ENCODE measurements at regions not wholly inside any gene's neighbourhood (a gene's known extent, or its start where the extent isn't known, plus 50 kb on each side); places are given as distances from the start of the nearest gene placed in this dataset.

- Histone ChIP-seq H3K79me2 (replicated peaks; ENCODE audit: insufficient read depth) (no peaks in the 10 kb centered on the region), H4K20me1 (replicated peaks; ENCODE audit: insufficient read depth) (no peaks in the 10 kb centered on the region), H3K36me3 (ENCODE audit: insufficient read depth) (no peaks in the 10 kb centered on the region), H3K4me3 (no peak overlapping the region), H3K27me3 (ENCODE audit: insufficient read depth) (no peaks in the 10 kb centered on the region), H3K4me1 (ENCODE audit: insufficient read depth) (no peaks in the 10 kb centered on the region), H3K27ac (ENCODE audit: low read depth) (no peak overlapping the region), H2AFZ (no peak overlapping the region), H3K9me2 (ENCODE audit: insufficient read depth) (no peaks in the 10 kb centered on the region), H3K4me2 (no peak overlapping the region), H3F3A (replicated peaks; ENCODE audit: low read depth) (no peaks in the 10 kb centered on the region)
- TF ChIP-seq REST (IDR thresholded peaks at IDR 0.05; ENCODE audit: unreplicated experiment) (no peak), NANOG (IDR thresholded peaks at IDR 0.05; ENCODE audit: borderline replicate concordance) (no peak), JUNB (IDR thresholded peaks at IDR 0.05; ENCODE audit: unreplicated experiment) (no peak), POLR2AphosphoS5 (IDR thresholded peaks at IDR 0.05; ENCODE audit: low read depth) (no peak), STAT1 (IDR thresholded peaks at IDR 0.05; ENCODE audit: unreplicated experiment) (no peak), CREB1 (CRISPR knock-in tag; IDR thresholded peaks at IDR 0.05; ENCODE audit: low read depth) (no peak), EZH2 (IDR thresholded peaks at IDR 0.05; ENCODE audit: low read depth, unreplicated experiment) (no peak)
- TF ChIP-seq, protein P1, sequence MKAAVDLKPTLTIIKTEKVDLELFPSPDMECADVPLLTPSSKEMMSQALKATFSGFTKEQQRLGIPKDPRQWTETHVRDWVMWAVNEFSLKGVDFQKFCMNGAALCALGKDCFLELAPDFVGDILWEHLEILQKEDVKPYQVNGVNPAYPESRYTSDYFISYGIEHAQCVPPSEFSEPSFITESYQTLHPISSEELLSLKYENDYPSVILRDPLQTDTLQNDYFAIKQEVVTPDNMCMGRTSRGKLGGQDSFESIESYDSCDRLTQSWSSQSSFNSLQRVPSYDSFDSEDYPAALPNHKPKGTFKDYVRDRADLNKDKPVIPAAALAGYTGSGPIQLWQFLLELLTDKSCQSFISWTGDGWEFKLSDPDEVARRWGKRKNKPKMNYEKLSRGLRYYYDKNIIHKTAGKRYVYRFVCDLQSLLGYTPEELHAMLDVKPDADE (IDR thresholded peaks at IDR 0.05): no peak
- no peaks in the 10 kb centered on the region; the same call in 1 of the 3 replicates for H3K9me3 Mint-ChIP-seq
- no peaks in the 10 kb centered on the region; the same call in 2 of the 3 replicates for H3K36me3 Mint-ChIP-seq (ENCODE audit: low read depth)
- DNase-seq (ENCODE audit: low spot score) (no peak), ATAC-seq (no peak)
- no peak overlapping the region for H3K27ac Mint-ChIP-seq
- no peak overlapping the region for H3K4me3 Mint-ChIP-seq
- H3K27me3 Mint-ChIP-seq (ENCODE audit: insufficient read depth, low read depth, poor library complexity): peaks cover 4% of the 10 kb centered on the region
- no peaks in the 10 kb centered on the region for H3K4me1 Mint-ChIP-seq
Observed at GRCh38 chr5:3216386-3216785, 379.2 kb upstream of the IRX1 start.

- H3K4me1 ChIP-seq (ENCODE audit: insufficient read depth): no peaks in the 10 kb centered on the region
- no peak overlapping the region for H3K4me2 ChIP-seq
- Mint-ChIP-seq H3K27ac (no peak overlapping the region), H3K36me3 (ENCODE audit: low read depth) (no peaks in the 10 kb centered on the region), H3K9me3 (no peaks in the 10 kb centered on the region; the same call in 1 of the 3 replicates), H3K4me3 (no peak overlapping the region), H3K27me3 (ENCODE audit: insufficient read depth, low read depth, poor library complexity) (peaks cover 4% of the 10 kb centered on the region), H3K4me1 (no peaks in the 10 kb centered on the region)
- no peaks in the 10 kb centered on the region for H3K27me3 ChIP-seq (ENCODE audit: insufficient read depth)
- no peaks in the 10 kb centered on the region for H4K20me1 ChIP-seq (replicated peaks; ENCODE audit: insufficient read depth)
- no peaks in the 10 kb centered on the region for H3F3A ChIP-seq (replicated peaks; ENCODE audit: low read depth)
- no peaks in the 10 kb centered on the region for H3K36me3 ChIP-seq (ENCODE audit: insufficient read depth)
- DNase-seq (ENCODE audit: low spot score) (no peak), ATAC-seq (no peak)
- no peak overlapping the region for H3K27ac ChIP-seq (ENCODE audit: low read depth)
- no peaks in the 10 kb centered on the region for H3K79me2 ChIP-seq (replicated peaks; ENCODE audit: insufficient read depth)
- H2AFZ ChIP-seq: no peak overlapping the region
- no peaks in the 10 kb centered on the region for H3K9me2 ChIP-seq (ENCODE audit: insufficient read depth)
- H3K4me3 ChIP-seq: no peak overlapping the region
- TF ChIP-seq ZNF114 (CRISPR knock-in tag; IDR thresholded peaks at IDR 0.05) (no peak), EZH2phosphoT487 (IDR thresholded peaks at IDR 0.05; ENCODE audit: unreplicated experiment) (no peak), CTCF (conservative IDR thresholded peaks at IDR 0.05; ENCODE audit: low read depth in 2 of 2) (no peak), ZNF331 (CRISPR knock-in tag; IDR thresholded peaks at IDR 0.05; ENCODE audit: low read depth) (no peak), CREB1 (CRISPR knock-in tag; IDR thresholded peaks at IDR 0.05; ENCODE audit: low read depth) (no peak)
Observed at GRCh38 chr5:3214838-3215374, 380.7 kb upstream of the IRX1 start.
